GM18951 (cell line): ENCODE measurements at regions not wholly inside any gene's neighbourhood (a gene's known extent, or its start where the extent isn't known, plus 50 kb on each side); places are given as distances from the start of the nearest gene placed in this dataset.

Experiments used
- POLR2A ChIP-seq: IDR thresholded peaks from 4 replicates; pipeline ENCODE4 v1.6.1; 2011; ENCODE audit warnings: mild to moderate bottlenecking; ENCODE audit not compliant: insufficient read length, insufficient read depth; ENCODE audit errors: extremely low read depth
- in situ Hi-C: fragments of 300-500 bp; cut with MboI; formaldehyde crosslinking; loops from one replicate; pipeline ENCODE4 v1.12.0; 2022; ENCODE audit warnings: low sequenced_read_pairs, mixed read lengths, inconsistent platforms; ENCODE audit not compliant: unreplicated experiment

DNA sequence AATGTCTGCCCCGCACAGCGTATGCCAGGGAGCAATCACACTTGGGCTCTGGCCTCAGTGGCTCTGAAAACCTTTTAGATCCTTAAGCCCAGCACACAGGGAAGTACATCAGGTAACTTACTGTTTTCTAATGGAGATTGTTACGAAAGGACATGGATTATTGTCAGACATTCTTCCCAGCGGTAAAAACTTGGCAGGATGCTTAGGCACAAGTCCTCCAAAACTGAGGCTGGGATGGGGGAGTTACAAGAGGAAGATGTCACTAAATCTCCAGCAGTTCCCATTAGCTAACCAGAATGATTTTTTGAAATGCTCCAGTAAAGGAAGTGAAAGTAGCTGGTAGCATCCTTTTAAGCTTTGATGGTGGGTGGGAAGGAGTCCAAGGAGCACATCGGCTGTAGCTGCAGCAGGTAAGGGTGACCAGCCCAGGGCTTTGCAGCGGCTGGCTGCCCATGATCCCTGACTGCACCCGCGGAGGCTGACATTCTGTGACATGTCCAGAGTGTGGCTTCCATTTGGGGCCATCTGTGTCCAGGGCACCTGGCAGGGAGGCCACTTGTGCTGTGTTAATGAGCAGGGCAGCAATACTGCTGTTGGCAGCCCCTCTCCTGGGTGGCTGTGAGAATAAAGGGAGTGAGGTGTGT, 165.8 kb downstream of the GADD45G start:
- in situ Hi-C loops, result no loop called here
- TF ChIP-seq POLR2A, result no peak

DNA sequence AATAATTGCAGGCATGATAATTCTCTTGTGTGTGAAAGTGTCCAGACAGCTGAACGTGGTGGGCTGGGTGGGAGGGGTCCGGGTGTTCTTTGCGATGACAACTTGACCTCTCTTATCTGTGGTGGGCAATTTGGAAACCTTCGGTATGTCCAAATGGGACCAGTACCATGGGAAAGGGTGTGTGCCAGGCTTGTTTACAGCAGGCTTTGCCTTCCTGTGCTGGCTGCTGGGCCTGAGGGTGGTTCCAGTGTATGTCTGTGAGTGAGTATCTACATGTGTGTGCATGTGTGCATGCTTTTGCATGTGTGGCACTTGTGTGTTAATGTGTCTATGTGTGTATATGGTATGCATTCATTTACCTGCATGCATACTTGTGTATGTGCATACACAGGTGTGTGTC, 166.4 kb downstream of the GADD45G start:
- in situ Hi-C loops, result no loop called here
- TF ChIP-seq POLR2A, result no peak

DNA sequence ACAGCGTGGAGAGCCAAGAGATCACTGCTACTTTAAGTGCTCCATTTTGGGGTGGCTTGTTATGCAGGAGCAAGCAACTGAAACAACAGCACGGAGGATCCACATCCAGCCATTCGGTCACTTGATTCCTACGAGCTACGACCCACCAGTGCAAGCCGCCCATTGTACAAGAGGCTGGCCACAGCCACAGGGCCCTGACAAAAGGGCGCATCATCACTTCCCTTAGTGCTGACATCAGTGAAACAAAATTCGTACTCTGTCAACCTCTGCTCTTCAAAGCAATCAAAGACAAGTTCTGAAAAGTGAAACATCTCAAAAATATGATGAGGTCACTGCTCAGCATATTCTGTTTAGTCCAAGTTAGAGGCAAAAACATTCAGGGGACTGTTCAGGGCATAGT, 168.4 kb downstream of the GADD45G start:
- in situ Hi-C loops, result no loop called here
- no peak for TF ChIP-seq POLR2A

DNA sequence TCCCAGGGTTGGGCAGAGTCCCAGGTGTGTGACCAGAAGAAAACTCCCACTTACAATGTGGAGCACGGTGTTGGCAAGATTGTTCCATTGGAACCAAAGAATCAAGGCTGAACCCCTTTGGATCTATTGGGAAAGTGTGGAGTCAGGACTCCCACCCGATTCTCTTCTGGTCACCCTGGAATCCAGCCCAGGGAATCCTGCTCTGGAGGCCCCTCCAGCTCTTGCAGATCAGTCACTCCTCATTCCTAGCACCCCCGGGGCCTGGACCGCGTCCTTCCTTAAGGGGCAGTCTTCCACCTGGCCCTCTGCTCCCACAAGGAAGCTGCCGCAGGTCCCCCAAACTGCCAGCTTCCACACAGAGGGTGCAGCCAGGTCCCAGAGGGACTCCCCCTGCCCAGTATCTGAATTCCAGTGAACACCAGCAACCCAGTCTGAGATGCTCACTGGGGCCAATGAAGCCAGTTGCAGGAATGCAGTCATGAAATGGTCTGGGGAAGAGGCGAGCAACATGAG, 170.1 kb downstream of the GADD45G start:
- in situ Hi-C loops, result no loop called here
- TF ChIP-seq POLR2A, result no peak

DNA sequence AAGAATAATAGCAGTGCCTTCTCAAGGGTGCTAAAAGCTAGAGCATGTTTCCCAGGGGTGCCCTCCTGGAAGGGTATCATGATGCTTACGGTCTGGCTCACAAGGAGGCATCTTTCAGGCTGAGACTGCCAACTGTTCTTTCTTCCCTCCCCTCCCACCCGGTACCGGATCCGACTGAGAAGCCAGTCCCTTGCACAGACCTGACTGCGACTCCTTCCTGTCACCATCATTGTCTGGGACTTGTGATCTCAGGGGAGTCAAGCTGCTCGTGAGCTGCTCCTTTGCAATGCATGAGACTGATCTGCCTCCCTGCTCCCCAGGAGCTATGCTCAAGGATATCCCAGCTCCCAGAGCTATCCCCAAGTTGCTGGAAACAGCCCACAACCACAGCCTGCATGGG, 170.8 kb downstream of the GADD45G start:
- TF ChIP-seq POLR2A, result no peak

DNA sequence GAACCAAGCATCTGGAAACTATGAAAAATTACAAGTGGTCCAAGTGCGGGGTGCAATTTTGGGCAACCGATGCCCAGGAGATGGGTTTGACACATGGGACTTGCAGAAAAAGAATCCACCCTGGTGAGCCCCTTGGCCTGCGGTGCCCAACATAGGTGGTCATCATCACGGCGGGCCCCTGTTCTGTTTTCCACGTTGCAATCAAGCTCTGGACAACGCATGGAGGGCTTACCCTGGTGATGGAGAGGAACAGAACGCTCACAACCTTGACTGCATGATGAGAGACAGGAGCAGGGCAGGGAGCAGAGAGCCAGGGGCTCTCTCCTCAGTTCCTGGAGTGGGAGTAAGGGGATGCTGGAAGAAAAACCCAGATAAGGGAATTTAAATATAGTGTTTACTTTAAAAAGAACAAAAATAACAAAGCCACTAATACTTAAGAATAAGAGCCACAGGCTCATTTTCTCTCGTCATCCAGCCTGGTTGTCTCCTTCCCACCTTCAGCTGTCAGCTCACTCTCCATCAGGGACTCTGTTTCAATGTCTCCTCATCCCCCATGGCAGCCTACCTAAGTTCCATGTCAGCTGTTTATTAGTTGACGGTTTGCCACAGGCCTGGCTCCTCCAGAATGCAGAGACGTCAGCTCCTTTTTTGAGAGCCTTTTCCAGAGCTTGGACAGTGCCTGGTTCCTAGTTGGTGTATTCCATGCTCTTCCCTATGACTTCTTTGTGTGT, 172.1 kb downstream of the GADD45G start:
- in situ Hi-C loops, result no loop called here
- no peak for TF ChIP-seq POLR2A

More for the DNA sequence above, 170.8 kb downstream of the GADD45G start:
- in situ Hi-C loops, result no loop called here

DNA sequence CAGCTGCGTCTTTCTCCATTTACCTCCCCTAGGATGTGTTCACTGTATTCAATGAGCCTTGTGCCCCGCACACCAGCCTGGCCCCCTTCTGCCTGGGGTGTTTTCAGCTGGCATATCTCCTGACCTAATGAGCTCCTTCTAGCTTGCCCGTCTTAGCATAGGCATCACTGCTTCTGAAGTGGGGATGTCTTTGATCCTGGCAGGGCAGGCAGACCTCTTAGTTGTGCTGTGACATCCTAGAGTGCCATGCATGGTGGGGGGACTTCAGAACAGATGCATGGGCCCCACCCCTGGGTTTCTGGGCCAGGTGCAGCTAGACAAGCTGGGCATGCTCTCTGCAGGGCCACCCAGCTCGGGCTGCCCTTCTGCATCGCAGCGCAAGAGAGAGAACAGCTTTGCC, 172.7 kb downstream of the GADD45G start:
- in situ Hi-C loops, result no loop called here
- no peak for TF ChIP-seq POLR2A

DNA sequence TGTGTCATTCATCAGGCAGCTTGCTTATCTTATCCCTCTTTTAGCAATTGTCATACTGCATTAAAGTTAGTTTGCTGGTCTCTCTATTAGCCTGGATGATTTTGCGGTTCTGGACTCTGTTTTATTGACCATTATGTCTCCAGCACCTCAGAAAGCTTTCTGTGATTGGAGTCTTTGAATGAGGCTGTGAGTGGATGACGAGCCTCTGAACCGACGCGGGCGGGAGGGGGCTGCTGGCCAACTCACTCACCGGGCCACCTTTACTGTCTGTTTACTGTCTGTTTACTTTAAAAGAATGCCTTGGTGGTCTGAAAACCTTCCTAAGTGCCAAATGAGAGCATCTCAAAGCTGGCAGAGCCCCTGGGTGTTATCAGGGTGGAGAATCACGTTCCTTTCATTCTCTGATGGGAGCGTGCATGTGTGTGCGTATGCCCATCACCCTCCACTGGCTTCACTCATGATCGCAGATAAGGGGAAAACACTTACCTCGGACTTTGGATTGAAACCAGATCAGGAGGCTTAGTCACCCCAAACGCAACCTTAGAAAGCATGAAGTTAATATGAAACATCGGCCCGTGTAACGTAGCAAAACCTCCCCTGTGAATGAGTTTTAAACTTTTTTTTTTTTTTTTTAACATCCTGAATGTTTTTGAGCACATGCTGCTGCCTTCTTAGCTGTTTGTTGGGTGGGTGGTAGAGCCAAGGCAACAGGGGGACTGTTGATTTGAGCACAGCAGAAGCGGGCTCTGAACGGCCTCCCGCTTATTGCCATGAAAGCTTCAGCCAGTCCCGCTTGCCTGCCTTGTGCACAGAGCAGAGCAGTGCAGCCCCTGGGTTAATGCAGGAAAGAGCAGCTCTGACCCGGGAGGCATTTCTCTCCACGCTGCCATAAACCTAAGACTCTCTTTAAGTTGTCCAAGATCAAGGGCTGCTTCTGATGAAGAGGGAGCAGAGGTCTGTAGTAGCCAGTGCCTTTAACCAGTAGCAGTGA, 173.6 kb downstream of the GADD45G start:
- no peak for TF ChIP-seq POLR2A
- in situ Hi-C loops, result no loop called here

DNA sequence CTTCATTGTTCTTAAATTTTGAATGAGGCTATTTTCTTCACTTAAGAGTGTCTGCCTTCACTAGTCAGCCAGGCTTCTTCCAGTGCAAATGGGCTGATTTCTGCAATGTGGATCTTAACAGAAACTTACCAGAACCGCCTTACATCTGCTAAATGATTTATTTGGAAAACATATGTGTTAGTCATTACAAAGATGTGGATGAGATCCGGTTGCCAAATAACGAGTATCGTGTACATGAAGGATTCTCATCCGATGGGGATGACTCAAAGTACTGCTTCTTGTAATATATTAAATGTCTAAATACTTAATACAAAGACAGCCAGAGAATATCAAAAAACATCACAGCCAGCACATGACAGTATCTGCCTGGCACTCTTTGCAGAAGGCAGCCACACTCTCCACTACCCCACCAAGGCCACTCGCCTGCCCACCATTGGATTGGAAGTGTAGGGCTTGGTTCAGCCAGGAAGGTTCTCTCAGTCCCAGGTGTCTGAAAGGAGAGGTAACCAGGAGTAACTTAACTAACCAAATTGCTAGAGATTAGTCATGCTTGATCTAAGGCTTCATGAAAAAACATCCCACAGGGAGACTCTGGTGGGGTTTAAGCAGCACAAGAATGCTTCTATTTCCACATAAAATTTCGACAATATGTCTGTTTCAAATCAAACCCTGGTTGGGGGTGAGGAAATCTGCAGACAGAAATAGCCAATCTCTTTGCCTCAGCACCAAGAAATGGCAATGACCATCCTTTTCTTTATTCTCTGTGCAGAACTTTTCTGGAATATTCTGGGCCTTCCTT, 174.8 kb downstream of the GADD45G start:
- no peak for TF ChIP-seq POLR2A
- in situ Hi-C loops, result no loop called here

DNA sequence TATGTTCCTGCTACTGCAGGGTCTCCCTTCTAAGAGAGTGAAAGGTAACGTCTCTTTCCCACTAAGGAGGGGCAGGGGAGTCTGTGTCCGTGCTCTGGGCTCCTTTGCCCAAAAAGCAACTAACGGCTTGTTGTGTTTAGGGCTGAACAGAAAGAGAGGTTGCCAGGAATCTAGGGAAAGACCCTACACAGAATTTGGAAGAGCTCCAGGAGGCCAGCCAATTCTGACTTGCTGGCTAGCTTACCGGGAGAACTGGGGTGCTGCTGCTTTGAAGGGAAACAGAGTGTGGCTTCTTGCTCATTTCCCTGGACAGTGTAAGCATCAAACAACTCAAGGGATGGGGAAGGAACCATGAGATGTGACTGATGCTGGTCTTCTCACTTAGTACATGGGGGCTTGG, 176.1 kb downstream of the GADD45G start:
- TF ChIP-seq POLR2A, result no peak
- in situ Hi-C loops, result no loop called here

DNA sequence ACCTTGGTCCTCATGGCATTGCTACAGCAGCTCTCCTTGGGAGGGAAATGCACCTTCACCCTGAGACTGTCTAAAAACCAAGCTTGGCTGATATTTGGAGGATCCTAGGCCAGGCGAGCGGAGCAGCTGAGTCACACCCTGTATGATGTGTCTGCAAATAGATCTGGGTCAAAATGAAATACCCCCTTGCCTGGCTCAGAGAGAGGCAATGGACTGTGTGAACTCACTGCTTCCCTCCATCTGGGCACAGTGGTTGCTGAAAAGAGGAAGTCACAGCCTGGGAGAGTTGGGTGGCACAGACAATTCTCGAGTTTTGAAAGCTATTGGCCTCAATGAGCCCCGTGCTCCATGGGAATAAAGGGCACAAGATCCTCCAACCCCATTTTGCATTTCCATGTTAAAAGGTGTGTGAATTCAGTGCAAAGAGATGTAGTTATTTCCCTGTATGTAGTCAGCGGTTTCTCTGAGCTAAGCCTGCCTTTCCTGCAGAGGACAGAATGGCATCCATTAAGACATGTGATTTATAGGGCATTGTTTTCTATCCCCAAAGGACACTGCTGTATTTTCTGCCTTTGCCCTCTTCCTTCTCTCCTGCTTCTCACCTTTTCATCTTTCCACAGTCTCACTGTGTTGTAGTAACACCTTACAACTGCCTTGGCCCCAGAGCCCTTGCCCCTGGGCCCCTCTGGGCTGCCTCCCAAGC, 177.2 kb downstream of the GADD45G start:
- TF ChIP-seq POLR2A, result no peak
- in situ Hi-C loops, result no loop called here

DNA sequence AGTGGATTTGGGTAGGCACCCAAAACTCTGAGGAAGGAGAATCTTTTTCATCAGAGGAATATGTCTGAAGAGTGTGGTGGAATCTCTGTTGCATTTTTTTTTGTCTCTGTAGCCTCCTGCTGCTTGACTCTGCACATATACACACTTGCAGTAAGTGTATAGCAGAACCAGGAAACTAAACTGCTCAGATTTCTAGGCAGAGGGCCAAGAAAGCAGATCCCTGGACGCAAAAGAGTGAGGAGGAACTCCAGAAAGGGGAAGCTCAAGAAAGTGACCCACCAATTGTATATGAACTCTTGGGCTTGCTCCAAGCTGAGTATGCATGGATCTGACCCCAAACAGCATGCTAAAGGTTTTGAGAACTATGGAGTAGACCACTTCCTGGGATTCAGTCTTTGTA, 181.8 kb downstream of the GADD45G start:
- in situ Hi-C loops, result no loop called here
- TF ChIP-seq POLR2A, result no peak

DNA sequence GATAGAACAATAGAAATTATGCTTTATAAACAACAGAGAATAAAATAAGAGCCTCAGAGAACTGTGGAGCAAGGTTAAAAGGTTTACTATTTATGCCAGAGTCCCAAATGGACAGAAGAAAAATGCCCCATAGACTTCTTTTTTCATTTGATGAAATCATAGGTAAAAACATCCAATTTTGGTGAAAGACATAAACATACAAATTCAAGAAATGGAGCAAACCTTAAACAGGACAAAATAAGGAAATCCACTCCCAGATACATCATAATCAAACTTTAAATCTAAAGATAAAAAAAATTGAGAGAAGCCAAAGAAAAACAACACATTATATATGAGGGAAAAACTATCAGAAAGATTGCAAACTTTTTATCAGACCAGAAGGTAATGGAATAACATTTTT, 182.8 kb downstream of the GADD45G start:
- in situ Hi-C loops, result no loop called here
- no peak for TF ChIP-seq POLR2A
